ENCODE measurements at regions not wholly inside any gene's neighbourhood (a gene's known extent, or its start where the extent isn't known, plus 50 kb on each side); places are given as distances from the start of the nearest gene placed in this dataset.

DNA sequence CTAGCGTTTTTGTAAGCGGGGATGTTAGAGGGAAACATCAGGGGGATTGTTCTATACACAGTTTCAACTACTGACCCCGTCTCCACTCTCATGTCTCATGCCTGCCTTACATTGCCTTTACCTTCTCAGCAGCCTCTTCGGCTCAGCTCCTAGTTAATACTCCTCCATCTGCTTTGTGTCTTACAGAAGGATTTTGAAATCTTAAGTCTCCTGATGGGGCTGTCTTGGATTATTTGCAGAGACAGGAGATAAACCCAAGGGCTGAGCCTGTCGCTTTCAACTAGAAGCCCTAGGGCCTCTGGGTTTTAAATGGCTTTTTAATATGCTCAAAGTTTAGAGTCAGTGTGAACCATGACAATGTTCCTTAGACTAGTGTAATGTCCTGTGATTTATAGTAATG is 161.5 kb downstream of the CARTPT start:
- peaks cover 23% of the 10 kb centered on the region for H3K4me1 ChIP-seq
- no peaks in the 10 kb centered on the region for H3K9me3 ChIP-seq (replicated peaks)
- no peak for DNase-seq
- H3K27me3 ChIP-seq (ENCODE audit: low read depth) = no peaks in the 10 kb centered on the region
- TF ChIP-seq, protein P1, sequence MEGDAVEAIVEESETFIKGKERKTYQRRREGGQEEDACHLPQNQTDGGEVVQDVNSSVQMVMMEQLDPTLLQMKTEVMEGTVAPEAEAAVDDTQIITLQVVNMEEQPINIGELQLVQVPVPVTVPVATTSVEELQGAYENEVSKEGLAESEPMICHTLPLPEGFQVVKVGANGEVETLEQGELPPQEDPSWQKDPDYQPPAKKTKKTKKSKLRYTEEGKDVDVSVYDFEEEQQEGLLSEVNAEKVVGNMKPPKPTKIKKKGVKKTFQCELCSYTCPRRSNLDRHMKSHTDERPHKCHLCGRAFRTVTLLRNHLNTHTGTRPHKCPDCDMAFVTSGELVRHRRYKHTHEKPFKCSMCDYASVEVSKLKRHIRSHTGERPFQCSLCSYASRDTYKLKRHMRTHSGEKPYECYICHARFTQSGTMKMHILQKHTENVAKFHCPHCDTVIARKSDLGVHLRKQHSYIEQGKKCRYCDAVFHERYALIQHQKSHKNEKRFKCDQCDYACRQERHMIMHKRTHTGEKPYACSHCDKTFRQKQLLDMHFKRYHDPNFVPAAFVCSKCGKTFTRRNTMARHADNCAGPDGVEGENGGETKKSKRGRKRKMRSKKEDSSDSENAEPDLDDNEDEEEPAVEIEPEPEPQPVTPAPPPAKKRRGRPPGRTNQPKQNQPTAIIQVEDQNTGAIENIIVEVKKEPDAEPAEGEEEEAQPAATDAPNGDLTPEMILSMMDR (IDR thresholded peaks at IDR 0.05; ENCODE audit: borderline replicate concordance) = no peak
- no peak overlapping the region for H3K27ac ChIP-seq (replicated peaks)
- H3K4me3 ChIP-seq = no peak overlapping the region
- intact Hi-C loops (cut with micrococcal nuclease) = no loop called here
- H3K36me3 ChIP-seq = no peaks in the 10 kb centered on the region

DNA sequence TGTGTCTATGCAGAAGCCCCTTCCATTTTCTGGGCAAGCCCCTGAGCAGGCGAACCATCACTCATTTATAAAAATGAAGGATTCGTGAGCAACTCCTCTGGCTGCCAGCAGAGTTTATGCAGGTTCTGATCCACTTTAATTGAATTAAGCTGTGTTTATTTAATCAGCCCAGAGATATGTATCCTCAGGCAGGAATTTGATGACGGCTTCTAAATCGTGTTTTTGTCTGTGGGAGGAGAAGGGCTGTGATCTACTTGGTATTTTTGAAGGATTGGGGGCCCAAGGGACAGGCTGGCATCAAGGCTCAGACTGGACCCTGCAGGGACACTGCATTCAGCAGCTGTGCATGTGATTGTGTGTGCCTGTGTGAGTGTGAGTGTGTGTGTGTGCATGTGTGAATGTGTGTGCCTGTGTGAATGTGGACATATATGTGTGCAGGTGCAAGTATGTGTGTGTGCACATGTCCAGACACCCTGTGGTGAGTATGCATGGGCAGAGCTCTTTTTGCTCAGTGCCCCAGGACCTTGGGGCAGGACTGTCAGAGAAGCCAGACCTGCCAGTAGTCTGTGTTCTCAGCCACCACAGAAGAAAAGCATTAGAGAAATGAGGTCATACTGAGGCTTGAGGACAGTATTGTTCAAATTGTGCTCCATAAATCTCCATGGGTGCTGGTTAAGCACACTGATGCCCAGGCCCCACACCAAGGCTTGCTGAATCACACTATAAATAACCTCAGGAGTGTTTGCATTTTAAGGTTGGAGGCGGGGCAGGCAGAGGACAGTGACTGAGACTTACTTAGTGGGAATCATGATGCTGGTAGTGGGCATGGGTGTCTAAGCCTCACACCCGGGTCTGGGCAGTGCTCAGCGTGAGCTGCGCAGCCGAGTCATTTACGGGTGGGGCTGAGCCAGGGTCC is 164.0 kb downstream of the CARTPT start:
- DNase-seq = peak; percentile 32
- H3K36me3 ChIP-seq = no peaks in the 10 kb centered on the region

DNA sequence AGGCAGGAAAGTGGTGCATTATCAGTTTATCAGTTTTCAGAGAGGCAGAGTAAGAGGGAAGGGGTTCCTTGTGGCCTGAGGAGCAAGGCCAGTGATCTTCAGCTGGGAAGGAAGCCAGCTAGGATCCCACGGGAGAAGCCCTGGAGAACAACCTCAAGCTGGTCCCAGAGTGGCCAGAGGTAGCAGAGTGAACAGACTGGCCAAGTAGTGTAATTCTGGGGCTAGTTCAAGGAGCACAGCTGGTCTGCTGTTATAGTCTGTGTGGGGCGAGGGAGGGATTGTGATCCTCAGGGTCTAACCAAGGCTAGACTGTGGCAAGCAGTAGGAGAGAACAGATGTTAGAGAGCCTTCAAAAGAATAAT is 164.6 kb downstream of the CARTPT start:
- intact Hi-C loops (cut with micrococcal nuclease) = no loop called here
- TF ChIP-seq, protein P1 (IDR thresholded peaks at IDR 0.05; ENCODE audit: borderline replicate concordance) = no peak
- peaks cover 23% of the 10 kb centered on the region for H3K4me1 ChIP-seq
- peak overlapping the region; percentile 53 for H3K27ac ChIP-seq (replicated peaks)
- no peak overlapping the region for H3K4me3 ChIP-seq
- H3K36me3 ChIP-seq = no peaks in the 10 kb centered on the region
- no peaks in the 10 kb centered on the region for H3K9me3 ChIP-seq (replicated peaks)
- no peaks in the 10 kb centered on the region for H3K27me3 ChIP-seq (ENCODE audit: low read depth)
- DNase-seq = peak; percentile 49

More for the DNA sequence above, 164.0 kb downstream of the CARTPT start:
- TF ChIP-seq, protein P1 (IDR thresholded peaks at IDR 0.05; ENCODE audit: borderline replicate concordance) = no peak
- Histone ChIP-seq H3K4me3 (no peak overlapping the region), H3K27ac (replicated peaks) (peak overlapping the region; percentile 53), H3K4me1 (peaks cover 23% of the 10 kb centered on the region), H3K27me3 (ENCODE audit: low read depth) (no peaks in the 10 kb centered on the region), H3K9me3 (replicated peaks) (no peaks in the 10 kb centered on the region)
- intact Hi-C loops (cut with micrococcal nuclease) = no loop called here

DNA sequence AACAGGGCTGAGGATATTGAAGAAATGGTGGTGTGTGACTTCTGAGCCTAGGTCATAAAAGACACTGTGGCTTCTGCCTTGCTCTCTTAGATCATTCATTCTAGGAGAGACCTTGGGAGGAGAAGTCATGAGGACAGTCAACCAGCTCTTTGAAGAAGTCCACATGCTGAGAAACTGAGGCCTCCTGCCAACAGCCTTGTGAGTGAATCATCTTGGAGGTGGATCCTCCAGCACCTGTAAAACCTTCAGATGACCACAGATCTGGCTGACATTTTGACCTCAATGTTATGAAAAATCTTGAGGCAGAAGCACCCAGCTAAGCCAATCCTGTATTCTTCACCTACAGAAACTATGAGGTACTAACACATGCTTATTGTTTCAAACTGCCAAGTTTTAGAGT is 165.9 kb downstream of the CARTPT start:
- TF ChIP-seq, protein P1 (IDR thresholded peaks at IDR 0.05; ENCODE audit: borderline replicate concordance) = no peak
- Histone ChIP-seq H3K36me3 (no peaks in the 10 kb centered on the region), H3K27me3 (ENCODE audit: low read depth) (no peaks in the 10 kb centered on the region), H3K4me1 (peaks cover 23% of the 10 kb centered on the region), H3K9me3 (replicated peaks) (no peaks in the 10 kb centered on the region), H3K27ac (replicated peaks) (no peak overlapping the region), H3K4me3 (no peak overlapping the region)
- no peak for DNase-seq
- intact Hi-C loops (cut with micrococcal nuclease) = no loop called here

DNA sequence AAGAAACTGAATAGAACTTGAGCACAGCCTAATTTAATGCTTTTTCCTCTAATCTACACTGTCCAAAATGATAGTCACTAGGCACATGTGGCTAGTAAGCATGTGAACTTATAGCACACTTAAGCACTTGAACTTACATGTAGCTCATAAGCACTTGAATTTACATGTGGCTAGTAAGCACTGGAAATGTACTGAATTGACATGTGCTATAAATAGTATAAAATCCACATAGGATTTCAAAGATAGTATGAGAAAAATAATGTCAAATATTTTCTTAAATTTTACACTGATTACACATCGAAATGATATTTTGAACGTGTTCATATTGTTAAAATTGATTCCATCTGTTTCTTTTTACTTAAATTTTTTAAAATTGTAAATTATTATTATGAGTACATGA is 167.3 kb downstream of the CARTPT start:
- H3K27ac ChIP-seq (replicated peaks) = no peak overlapping the region

More for the DNA sequence above, 167.3 kb downstream of the CARTPT start:
- TF ChIP-seq, protein P1 (IDR thresholded peaks at IDR 0.05; ENCODE audit: borderline replicate concordance) = no peak
- no peak for DNase-seq
- Histone ChIP-seq H3K4me3 (no peak overlapping the region), H3K27me3 (ENCODE audit: low read depth) (no peaks in the 10 kb centered on the region), H3K36me3 (no peaks in the 10 kb centered on the region), H3K9me3 (replicated peaks) (no peaks in the 10 kb centered on the region), H3K4me1 (peaks cover 18% of the 10 kb centered on the region)
- intact Hi-C loops (cut with micrococcal nuclease) = no loop called here

Measured in left ventricle myocardium inferior (tissue), 1 donor.